Fibroblast of skin of abdomen (primary cell): ENCODE measurements at regions not wholly inside any gene's neighbourhood (a gene's known extent, or its start where the extent isn't known, plus 50 kb on each side); places are given as distances from the start of the nearest gene placed in this dataset.
"Not testable (repeated sequence)": the region's sequence is repeated elsewhere in the genome, so short reads cannot be mapped to it uniquely, and the experiment has no call there.

Experiments used
- DNase-seq: peaks from one replicate; pipeline ENCODE4 v3.0.0-alpha.2; 2013

- DNase-seq = not testable (repeated sequence)
These were observed 1701.3 kb upstream of the LRRTM1 start for GRCh38 chr2:82005889-82006288.

- no peak for DNase-seq
These were observed 1697.1 kb upstream of the LRRTM1 start for GRCh38 chr2:82001614-82002013.

- no peak for DNase-seq
These were observed 1696.1 kb upstream of the LRRTM1 start for GRCh38 chr2:82000606-82001005.

- no peak for DNase-seq
These were observed 1691.8 kb upstream of the LRRTM1 start for GRCh38 chr2:81996332-81996731.

GRCh38 chr2:81991282-81991681 is 1686.7 kb upstream of the LRRTM1 start:
- no peak for DNase-seq

GRCh38 chr2:81987370-81987769 is 1682.8 kb upstream of the LRRTM1 start:
- DNase-seq = no peak

- no peak for DNase-seq
These were observed 1680.6 kb upstream of the LRRTM1 start for GRCh38 chr2:81984969-81985637.

- DNase-seq = no peak
These were observed 1677.0 kb upstream of the LRRTM1 start for GRCh38 chr2:81981585-81981984.

GRCh38 chr2:81979086-81979485 is 1674.5 kb upstream of the LRRTM1 start:
- no peak for DNase-seq

GRCh38 chr2:81976998-81977397 is 1672.4 kb upstream of the LRRTM1 start:
- DNase-seq = no peak

GRCh38 chr2:81974216-81974615 is 1669.7 kb upstream of the LRRTM1 start:
- DNase-seq = no peak

- DNase-seq = no peak
These were observed 1638.3 kb upstream of the LRRTM1 start for GRCh38 chr2:81942876-81943275.

GRCh38 chr2:81942136-81942680 is 1637.7 kb upstream of the LRRTM1 start:
- DNase-seq = no peak

GRCh38 chr2:81940266-81940955 is 1635.9 kb upstream of the LRRTM1 start:
- DNase-seq = no peak

- DNase-seq = no peak
These were observed 1633.4 kb upstream of the LRRTM1 start for GRCh38 chr2:81937944-81938343.

- no peak for DNase-seq
These were observed 1599.0 kb upstream of the LRRTM1 start for GRCh38 chr2:81903534-81903933.

- peak; percentile 5 for DNase-seq
These were observed 1596.5 kb upstream of the LRRTM1 start for GRCh38 chr2:81901017-81901416.

- DNase-seq = no peak
These were observed 1591.2 kb upstream of the LRRTM1 start for GRCh38 chr2:81895620-81896250.

GRCh38 chr2:81894451-81894990 is 1590.0 kb upstream of the LRRTM1 start:
- peak; percentile 47 for DNase-seq

GRCh38 chr2:81876624-81877023 is 1572.1 kb upstream of the LRRTM1 start:
- DNase-seq = no peak

- DNase-seq = peak; percentile 49
These were observed 1567.5 kb upstream of the LRRTM1 start for GRCh38 chr2:81872006-81872405.

GRCh38 chr2:81870119-81870518 is 1565.6 kb upstream of the LRRTM1 start:
- DNase-seq = no peak

- DNase-seq = no peak
These were observed 1554.4 kb upstream of the LRRTM1 start for GRCh38 chr2:81858998-81859397.
